ENCODE measurements at regions not wholly inside any gene's neighbourhood (a gene's known extent, or its start where the extent isn't known, plus 50 kb on each side); places are given as distances from the start of the nearest gene placed in this dataset.

- no TSS peak for BruUV-seq (replicated peaks)
- no peaks in the 10 kb centered on the region for H3K27me3 ChIP-seq (replicated peaks; ENCODE audit: insufficient read depth, low read depth, low read length, poor library complexity)
- no peaks in the 10 kb centered on the region for H3K9me3 ChIP-seq (ENCODE audit: low read depth, low read length, poor library complexity, severe bottlenecking)
- H3K27ac ChIP-seq (ENCODE audit: low read depth, low read length, poor library complexity, severe bottlenecking), result no peak overlapping the region
- no peak for DNase-seq (ENCODE audit: low spot score)
- intact Hi-C loops (cut with micrococcal nuclease; ENCODE audit: unreplicated experiment), result no loop called here
- H3K4me1 ChIP-seq (ENCODE audit: insufficient read depth, low read length, poor library complexity, severe bottlenecking), result no peaks in the 10 kb centered on the region
- ChIA-PET POLR2A (ENCODE audit: low non-redundant PET) (no interaction called here), CTCF (no interaction called here)
- no peaks in the 10 kb centered on the region for H3K36me3 ChIP-seq (ENCODE audit: insufficient read depth, low read length, poor library complexity, severe bottlenecking)
- TF ChIP-seq, protein P1, sequence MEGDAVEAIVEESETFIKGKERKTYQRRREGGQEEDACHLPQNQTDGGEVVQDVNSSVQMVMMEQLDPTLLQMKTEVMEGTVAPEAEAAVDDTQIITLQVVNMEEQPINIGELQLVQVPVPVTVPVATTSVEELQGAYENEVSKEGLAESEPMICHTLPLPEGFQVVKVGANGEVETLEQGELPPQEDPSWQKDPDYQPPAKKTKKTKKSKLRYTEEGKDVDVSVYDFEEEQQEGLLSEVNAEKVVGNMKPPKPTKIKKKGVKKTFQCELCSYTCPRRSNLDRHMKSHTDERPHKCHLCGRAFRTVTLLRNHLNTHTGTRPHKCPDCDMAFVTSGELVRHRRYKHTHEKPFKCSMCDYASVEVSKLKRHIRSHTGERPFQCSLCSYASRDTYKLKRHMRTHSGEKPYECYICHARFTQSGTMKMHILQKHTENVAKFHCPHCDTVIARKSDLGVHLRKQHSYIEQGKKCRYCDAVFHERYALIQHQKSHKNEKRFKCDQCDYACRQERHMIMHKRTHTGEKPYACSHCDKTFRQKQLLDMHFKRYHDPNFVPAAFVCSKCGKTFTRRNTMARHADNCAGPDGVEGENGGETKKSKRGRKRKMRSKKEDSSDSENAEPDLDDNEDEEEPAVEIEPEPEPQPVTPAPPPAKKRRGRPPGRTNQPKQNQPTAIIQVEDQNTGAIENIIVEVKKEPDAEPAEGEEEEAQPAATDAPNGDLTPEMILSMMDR (conservative IDR thresholded peaks at IDR 0.05; ENCODE audit: low read depth, low read length), result no peak
- TF ChIP-seq EZH2 (IDR thresholded peaks at IDR 0.05; ENCODE audit: borderline replicate concordance, low read depth, low read length, poor library complexity, severe bottlenecking), result no peak
- no peak overlapping the region for H3K4me3 ChIP-seq (ENCODE audit: low read depth, low read length, poor library complexity, severe bottlenecking)
These were observed 72.4 kb upstream of the SGO1 start for GRCh38 chr3:20258371-20258770.

DNA sequence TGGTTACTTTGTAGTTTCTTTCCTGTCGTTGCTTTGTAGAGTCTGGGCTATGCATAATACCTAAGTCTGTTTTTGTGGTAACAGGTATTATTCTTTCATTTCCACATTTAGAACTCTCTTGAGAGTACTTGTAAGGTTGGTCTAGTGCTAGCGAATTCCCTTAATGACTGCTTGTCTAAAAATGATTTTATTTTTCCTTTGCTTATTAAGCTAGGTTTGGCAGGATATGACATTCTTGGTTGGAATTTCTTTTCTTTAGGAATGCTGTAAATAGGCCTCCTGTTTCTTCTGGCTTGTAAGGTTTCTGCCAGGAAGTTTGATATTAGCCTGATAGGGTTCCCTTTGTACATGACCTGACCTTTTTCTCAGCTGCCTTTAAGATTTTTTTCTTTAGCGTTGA, 70.1 kb upstream of the SGO1 start:
- CTCF ChIA-PET, result no interaction called here
- POLR2A ChIA-PET (ENCODE audit: low non-redundant PET), result no interaction called here
- Histone ChIP-seq H3K4me3 (ENCODE audit: low read depth, low read length, poor library complexity, severe bottlenecking) (no peak overlapping the region), H3K9me3 (ENCODE audit: low read depth, low read length, poor library complexity, severe bottlenecking) (no peaks in the 10 kb centered on the region), H3K27ac (ENCODE audit: low read depth, low read length, poor library complexity, severe bottlenecking) (no peak overlapping the region), H3K36me3 (ENCODE audit: insufficient read depth, low read length, poor library complexity, severe bottlenecking) (no peaks in the 10 kb centered on the region), H3K27me3 (replicated peaks; ENCODE audit: insufficient read depth, low read depth, low read length, poor library complexity) (no peaks in the 10 kb centered on the region), H3K4me1 (ENCODE audit: insufficient read depth, low read length, poor library complexity, severe bottlenecking) (no peaks in the 10 kb centered on the region)
- DNase-seq (ENCODE audit: low spot score), result no peak
- BruUV-seq (replicated peaks), result no TSS peak
- intact Hi-C loops (cut with micrococcal nuclease; ENCODE audit: unreplicated experiment), result no loop called here
- TF ChIP-seq EZH2 (IDR thresholded peaks at IDR 0.05; ENCODE audit: borderline replicate concordance, low read depth, low read length, poor library complexity, severe bottlenecking), result no peak
- TF ChIP-seq, protein P1 (conservative IDR thresholded peaks at IDR 0.05; ENCODE audit: low read depth, low read length), result no peak

DNA sequence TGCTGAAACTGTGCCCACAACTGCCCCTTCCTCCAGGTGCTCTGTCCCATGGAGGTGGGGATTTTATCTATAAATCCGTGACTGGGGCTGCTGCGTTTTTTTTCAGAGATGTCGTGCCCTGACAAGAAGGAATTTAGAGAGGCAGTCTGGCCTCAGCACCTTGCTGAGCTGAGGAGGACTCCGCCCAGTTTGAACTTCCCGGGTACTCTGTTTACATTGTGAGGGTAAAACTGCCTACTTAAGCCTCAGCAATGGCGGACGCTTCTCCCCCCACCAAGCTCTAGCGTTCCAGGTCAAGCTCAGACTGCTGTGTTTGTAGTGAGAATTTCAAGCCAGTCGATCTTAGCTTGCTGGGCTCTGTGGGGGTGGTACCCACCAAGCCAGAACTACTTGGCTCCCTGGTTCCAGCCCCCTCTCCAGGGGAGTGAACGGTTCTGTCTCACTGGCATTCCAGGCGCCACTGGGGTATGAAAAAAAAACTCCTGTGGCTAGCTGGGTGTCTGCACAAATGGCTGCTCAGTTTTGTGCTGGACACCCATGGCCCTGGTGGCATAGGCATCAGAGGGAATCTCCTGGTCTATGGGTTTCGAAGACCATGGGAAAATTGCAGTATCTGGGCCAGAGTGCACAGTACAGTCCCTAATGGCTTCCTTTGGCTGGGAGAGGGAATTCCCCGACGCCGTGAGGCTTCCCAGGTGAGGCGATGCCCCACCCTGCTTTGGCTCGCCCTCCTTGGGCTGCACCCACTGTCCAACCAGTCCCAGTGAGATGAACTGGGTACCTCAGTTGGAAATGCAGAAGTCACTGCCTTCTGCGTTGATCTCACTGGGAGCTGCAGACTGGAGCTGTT, 68.5 kb upstream of the SGO1 start:
- no peaks in the 10 kb centered on the region for H3K4me1 ChIP-seq (ENCODE audit: insufficient read depth, low read length, poor library complexity, severe bottlenecking)
- no TSS peak for BruUV-seq (replicated peaks)
- POLR2A ChIA-PET (ENCODE audit: low non-redundant PET), result no interaction called here
- intact Hi-C loops (cut with micrococcal nuclease; ENCODE audit: unreplicated experiment), result no loop called here
- no peaks in the 10 kb centered on the region for H3K9me3 ChIP-seq (ENCODE audit: low read depth, low read length, poor library complexity, severe bottlenecking)
- H3K27me3 ChIP-seq (replicated peaks; ENCODE audit: insufficient read depth, low read depth, low read length, poor library complexity), result no peaks in the 10 kb centered on the region
- TF ChIP-seq, protein P1 (conservative IDR thresholded peaks at IDR 0.05; ENCODE audit: low read depth, low read length), result no peak
- no peak for TF ChIP-seq EZH2 (IDR thresholded peaks at IDR 0.05; ENCODE audit: borderline replicate concordance, low read depth, low read length, poor library complexity, severe bottlenecking)
- H3K4me3 ChIP-seq (ENCODE audit: low read depth, low read length, poor library complexity, severe bottlenecking), result no peak overlapping the region
- no peak overlapping the region for H3K27ac ChIP-seq (ENCODE audit: low read depth, low read length, poor library complexity, severe bottlenecking)
- CTCF ChIA-PET, result no interaction called here
- no peak for DNase-seq (ENCODE audit: low spot score)
- no peaks in the 10 kb centered on the region for H3K36me3 ChIP-seq (ENCODE audit: insufficient read depth, low read length, poor library complexity, severe bottlenecking)

Measured in A673 (cell line).